Keratinocyte (primary cell): ENCODE measurements at regions not wholly inside any gene's neighbourhood (a gene's known extent, or its start where the extent isn't known, plus 50 kb on each side); places are given as distances from the start of the nearest gene placed in this dataset.

ENCODE experiments used
- CTCF ChIP-seq, 3 experiments: IDR thresholded peaks in 1 of 3; conservative IDR thresholded peaks in 1 of 3; optimal IDR thresholded peaks in 1 of 3; 2 replicates in 2 of 3; 3 replicates in 1 of 3; pipeline versions ENCODE3 to v1.5.1; 2011; ENCODE audit warnings: low read length in 3 of 3, mild to moderate bottlenecking in 3 of 3, moderate library complexity in 2 of 3, control low read depth in 1 of 3, inconsistent platforms in 1 of 3; ENCODE audit not compliant: insufficient read depth in 2 of 3; ENCODE audit errors: extremely low read depth in 1 of 3
- EZH2 ChIP-seq: IDR thresholded peaks from one replicate; pipeline ENCODE4 v1.6.1; 2012; ENCODE audit warnings: inconsistent platforms, mild to moderate bottlenecking, low read length, moderate library complexity

- TF ChIP-seq EZH2 (no peak), CTCF (optimal IDR thresholded peaks at IDR 0.05 in 1 of 3, IDR thresholded peaks at IDR 0.05 in 1 of 3, conservative IDR thresholded peaks at IDR 0.05 in 1 of 3; ENCODE audit: extremely low read depth in 1 of 3, insufficient read depth in 2 of 3, low read length in 3 of 3) (no peak)
These were observed 283.2 kb downstream of the RPAP3 start for GRCh38 chr12:47422611-47423010.
